ES-I3 (cell line): ENCODE measurements at regions not wholly inside any gene's neighbourhood (a gene's known extent, or its start where the extent isn't known, plus 50 kb on each side); places are given as distances from the start of the nearest gene placed in this dataset.
"Not testable (repeated sequence)": the region's sequence is repeated elsewhere in the genome, so short reads cannot be mapped to it uniquely, and the experiment has no call there.

Source experiments
- H3K36me3 ChIP-seq: 2 replicates; pipeline ENCODE4 v1.6.1; 2013; ENCODE audit warnings: mild to moderate bottlenecking, low read length, control low read depth, moderate library complexity; ENCODE audit not compliant: insufficient read depth
- H3K4me1 ChIP-seq: 2 replicates; pipeline ENCODE4 v1.6.1; 2013; ENCODE audit warnings: mild to moderate bottlenecking, control low read depth, low read length; ENCODE audit not compliant: insufficient read depth
- H3K9ac ChIP-seq: 2 replicates; pipeline ENCODE4 v1.6.1; 2013; ENCODE audit warnings: low read depth, mild to moderate bottlenecking, low read length, moderate library complexity
- H3K9me3 ChIP-seq: 2 replicates; pipeline ENCODE4 v1.6.1; 2013; ENCODE audit warnings: mild to moderate bottlenecking, low read length, moderate library complexity; ENCODE audit not compliant: control insufficient read depth, insufficient read depth

DNA sequence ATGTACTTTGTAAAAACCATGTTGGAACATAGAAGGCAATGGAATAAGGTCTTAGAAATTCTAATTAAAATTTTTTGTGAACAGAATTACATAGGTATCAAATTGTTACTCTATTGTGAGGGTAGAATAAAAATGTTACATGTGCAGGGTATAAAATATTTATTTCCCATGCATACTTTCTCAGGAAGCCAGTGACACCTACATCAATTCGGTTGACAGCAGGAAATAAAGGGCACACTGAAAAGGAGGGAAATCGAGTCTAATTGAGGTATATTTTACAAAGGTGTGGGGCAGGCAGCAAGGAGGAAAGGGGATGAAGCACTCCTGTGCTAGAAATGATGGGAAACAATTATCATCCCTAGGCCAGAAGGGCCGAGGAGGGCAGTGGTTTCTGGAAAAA is 244.9 kb downstream of the C7orf25 start:
- Histone ChIP-seq H3K9me3 (peaks cover 5% of the 10 kb centered on the region; the same call in 1 of the 2 replicates), H3K4me1 (no peaks in the 10 kb centered on the region), H3K9ac (no peak overlapping the region), H3K36me3 (no peaks in the 10 kb centered on the region)

DNA sequence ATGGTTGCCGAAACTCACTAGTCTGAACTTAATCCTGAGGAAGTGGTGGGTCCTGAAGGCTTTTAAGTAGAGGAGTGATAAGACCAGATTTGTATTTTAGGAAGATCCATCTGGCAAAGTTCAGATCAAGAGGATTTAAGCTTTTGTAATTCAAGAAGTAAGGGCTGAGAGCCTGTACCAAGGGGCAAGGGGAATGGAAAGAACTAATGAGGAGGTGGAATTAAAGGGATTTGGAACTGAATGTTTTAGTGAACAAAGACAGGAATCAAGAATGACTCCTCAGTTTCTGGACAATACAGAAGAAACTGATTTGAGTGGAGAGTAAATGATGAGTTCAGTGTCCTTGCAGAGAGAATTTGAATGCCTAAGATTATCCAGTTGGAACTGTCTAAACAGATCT is 249.0 kb downstream of the C7orf25 start:
- Histone ChIP-seq H3K36me3 (no peaks in the 10 kb centered on the region), H3K9me3 (peaks cover 8% of the 10 kb centered on the region; the same call in 1 of the 2 replicates), H3K4me1 (no peaks in the 10 kb centered on the region), H3K9ac (no peak overlapping the region)

DNA sequence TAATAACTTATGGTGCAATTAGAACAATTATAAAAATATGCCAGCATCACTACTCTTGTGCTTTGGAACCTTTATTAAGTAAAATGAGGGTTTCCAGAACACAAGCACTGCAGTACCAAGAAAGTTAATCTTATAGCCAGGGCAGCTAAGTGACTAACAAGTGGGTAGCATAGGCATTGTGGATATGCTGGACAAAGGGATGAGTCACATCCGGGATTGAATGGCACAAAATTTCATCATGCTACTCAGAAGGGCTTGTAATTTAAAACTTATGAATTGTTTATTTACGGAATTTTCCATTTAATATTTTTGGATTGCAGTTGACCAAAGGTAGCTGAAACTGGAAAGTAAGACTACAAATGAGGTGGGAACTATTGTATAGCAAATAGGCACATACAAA is 250.6 kb downstream of the C7orf25 start:
- H3K36me3 ChIP-seq, result no peaks in the 10 kb centered on the region

GRCh38 chr7:42650701-42651100 is 261.2 kb downstream of the C7orf25 start:
- no peaks in the 10 kb centered on the region for H3K4me1 ChIP-seq
- H3K9me3 ChIP-seq, result no peaks in the 10 kb centered on the region
- no peak overlapping the region for H3K9ac ChIP-seq
- H3K36me3 ChIP-seq, result no peaks in the 10 kb centered on the region

More for the DNA sequence above, 250.6 kb downstream of the C7orf25 start:
- Histone ChIP-seq H3K4me1 (no peaks in the 10 kb centered on the region), H3K9me3 (peaks cover 5% of the 10 kb centered on the region; the same call in 1 of the 2 replicates), H3K9ac (no peak overlapping the region)

DNA sequence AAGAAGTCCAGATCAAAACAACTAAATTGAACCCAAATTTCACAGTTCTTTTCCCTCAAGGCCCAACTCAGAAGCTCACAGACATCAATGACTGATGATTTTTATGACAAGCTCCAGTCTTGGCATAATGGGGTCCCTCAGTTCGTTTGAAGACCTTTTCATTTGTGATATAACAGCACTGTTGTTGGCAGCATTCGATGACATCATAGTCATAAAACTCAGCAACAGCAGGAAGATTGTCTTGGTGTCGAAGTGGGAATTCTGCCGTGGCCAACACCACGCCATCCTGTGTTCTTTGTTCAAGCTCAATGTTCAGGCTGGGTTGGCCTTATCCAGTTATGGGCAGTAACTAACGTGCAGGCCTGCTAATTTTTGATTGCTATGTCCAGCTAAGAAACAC is 261.7 kb downstream of the C7orf25 start:
- H3K36me3 ChIP-seq, result no peaks in the 10 kb centered on the region
- H3K9me3 ChIP-seq, result no peaks in the 10 kb centered on the region
- H3K9ac ChIP-seq, result no peak overlapping the region

GRCh38 chr7:42645906-42646305 is 266.0 kb downstream of the C7orf25 start:
- H3K36me3 ChIP-seq, result no peaks in the 10 kb centered on the region
- H3K4me1 ChIP-seq, result no peaks in the 10 kb centered on the region
- H3K9me3 ChIP-seq, result no peaks in the 10 kb centered on the region; the same call in 1 of the 2 replicates
- H3K9ac ChIP-seq, result no peak overlapping the region

More for the DNA sequence above, 261.7 kb downstream of the C7orf25 start:
- H3K4me1 ChIP-seq, result no peaks in the 10 kb centered on the region

DNA sequence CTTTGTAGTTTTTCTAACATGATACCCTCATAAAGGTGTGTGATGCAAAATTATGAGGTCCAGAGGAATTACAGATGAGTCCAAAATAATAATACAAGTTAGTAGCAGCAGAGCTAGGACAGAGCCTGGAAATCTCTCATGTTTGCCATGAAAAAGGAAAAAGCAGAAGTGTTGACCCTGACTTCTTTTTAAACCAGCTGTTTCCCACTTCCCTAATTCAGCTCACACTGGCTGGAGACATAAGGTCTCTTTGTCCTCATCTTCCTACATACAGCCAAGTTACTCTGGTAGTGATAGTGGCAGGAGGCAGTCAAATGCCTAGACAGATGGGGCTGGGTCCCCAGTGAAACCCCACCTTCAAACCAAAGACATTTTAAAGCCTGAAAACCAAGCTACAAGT is 269.2 kb downstream of the C7orf25 start:
- no peaks in the 10 kb centered on the region; the same call in 1 of the 2 replicates for H3K9me3 ChIP-seq
- H3K36me3 ChIP-seq, result no peaks in the 10 kb centered on the region
- no peak overlapping the region for H3K9ac ChIP-seq
- H3K4me1 ChIP-seq, result no peaks in the 10 kb centered on the region

GRCh38 chr7:42639930-42640329 is 271.9 kb downstream of the C7orf25 start:
- no peaks in the 10 kb centered on the region for H3K4me1 ChIP-seq
- H3K9me3 ChIP-seq, result no peaks in the 10 kb centered on the region; the same call in 1 of the 2 replicates
- no peaks in the 10 kb centered on the region for H3K36me3 ChIP-seq
- H3K9ac ChIP-seq, result no peak overlapping the region

GRCh38 chr7:42636380-42636779 is 275.5 kb downstream of the C7orf25 start:
- H3K36me3 ChIP-seq, H3K9ac ChIP-seq: not testable (repeated sequence)

DNA sequence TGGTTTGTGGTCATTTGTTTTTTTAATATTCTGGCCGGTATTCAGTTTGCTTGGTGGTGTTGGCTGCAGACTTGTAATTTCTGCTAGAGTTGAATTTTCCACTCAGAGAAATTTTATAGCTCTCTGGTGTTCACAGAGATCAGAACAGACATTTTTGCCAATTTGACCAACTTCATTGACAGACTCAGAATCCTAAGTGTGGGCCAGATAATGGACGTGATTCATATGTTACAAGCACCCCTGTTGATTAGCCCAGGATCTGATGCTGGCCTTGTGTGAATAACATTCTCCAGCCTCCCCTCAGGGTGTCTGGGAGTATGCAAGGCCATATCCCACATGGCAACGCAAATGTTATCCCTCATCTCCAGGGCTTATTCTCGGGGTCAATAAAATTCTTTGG is 283.8 kb downstream of the C7orf25 start:
- Histone ChIP-seq H3K4me1 (no peaks in the 10 kb centered on the region), H3K9me3 (no peaks in the 10 kb centered on the region), H3K36me3 (no peaks in the 10 kb centered on the region), H3K9ac (no peak overlapping the region)

More at GRCh38 chr7:42636380-42636779, 275.5 kb downstream of the C7orf25 start:
- not testable (repeated sequence) for H3K4me1 ChIP-seq, H3K9me3 ChIP-seq

DNA sequence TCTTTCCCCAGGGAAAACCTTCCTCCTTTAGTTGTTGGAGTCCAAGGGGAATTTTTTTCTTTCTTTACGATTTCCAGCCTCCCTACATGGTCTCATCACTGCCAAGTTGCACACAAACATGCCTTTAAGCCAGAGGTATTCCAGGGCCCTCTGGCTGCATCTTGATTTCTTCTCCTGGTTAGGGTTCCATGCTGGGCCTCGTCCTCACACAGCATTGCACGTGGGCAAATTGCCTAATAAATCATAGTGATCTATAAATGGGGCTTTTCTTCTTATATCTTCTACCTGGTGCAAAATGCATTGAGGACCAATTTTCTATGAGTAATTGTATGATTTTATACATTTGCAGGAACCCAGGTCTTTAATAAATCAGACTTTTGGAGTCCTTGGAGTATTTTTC is 284.2 kb downstream of the C7orf25 start:
- Histone ChIP-seq H3K36me3 (no peaks in the 10 kb centered on the region), H3K9me3 (no peaks in the 10 kb centered on the region), H3K9ac (no peak overlapping the region), H3K4me1 (no peaks in the 10 kb centered on the region)

DNA sequence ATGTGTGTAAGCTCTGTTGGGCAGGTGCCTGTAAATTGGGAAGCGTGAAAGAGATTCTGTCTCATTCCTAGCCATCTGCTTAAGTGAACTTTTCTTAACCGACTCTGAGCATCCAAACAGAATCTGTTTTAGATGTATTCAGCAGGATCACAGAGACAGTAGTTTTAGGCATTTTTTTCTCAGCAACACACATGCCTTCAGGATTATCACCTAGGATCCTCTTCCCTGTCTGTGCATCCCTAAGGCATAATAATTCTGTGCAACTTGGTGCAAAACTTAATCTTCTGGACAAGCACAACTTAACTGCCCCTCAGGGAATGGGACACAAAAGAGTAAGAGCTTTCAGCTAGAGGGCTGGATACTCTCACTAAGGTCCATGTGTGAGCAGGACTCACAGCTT is 284.8 kb downstream of the C7orf25 start:
- Histone ChIP-seq H3K36me3 (no peaks in the 10 kb centered on the region), H3K9ac (no peak overlapping the region), H3K4me1 (no peaks in the 10 kb centered on the region), H3K9me3 (no peaks in the 10 kb centered on the region)

DNA sequence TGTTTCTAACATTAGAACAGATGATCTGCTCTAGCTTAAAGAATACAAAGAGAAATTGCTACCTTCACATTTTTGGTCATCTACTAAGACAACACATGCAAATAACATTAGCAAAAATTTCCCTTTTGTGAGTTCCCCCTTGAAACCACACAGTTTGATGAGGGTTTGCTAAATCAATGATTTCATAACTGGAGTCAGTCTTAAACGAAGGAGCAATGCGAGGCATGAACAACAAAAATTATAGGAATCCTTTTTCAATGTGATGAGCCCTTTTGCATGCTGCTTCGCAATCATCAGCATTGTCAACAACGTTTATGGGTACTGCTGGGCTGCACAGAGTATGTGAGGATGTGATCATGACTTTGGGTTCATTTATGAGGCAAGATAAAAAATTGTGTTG is 286.4 kb downstream of the C7orf25 start:
- H3K9ac ChIP-seq, result no peak overlapping the region
- H3K36me3 ChIP-seq, result no peaks in the 10 kb centered on the region
- H3K9me3 ChIP-seq, result no peaks in the 10 kb centered on the region
- H3K4me1 ChIP-seq, result no peaks in the 10 kb centered on the region

- no peaks in the 10 kb centered on the region for H3K36me3 ChIP-seq
- no peaks in the 10 kb centered on the region for H3K9me3 ChIP-seq
- no peaks in the 10 kb centered on the region for H3K4me1 ChIP-seq
- no peak overlapping the region for H3K9ac ChIP-seq
Measured at GRCh38 chr7:42624471-42624870, 287.4 kb downstream of the C7orf25 start.

DNA sequence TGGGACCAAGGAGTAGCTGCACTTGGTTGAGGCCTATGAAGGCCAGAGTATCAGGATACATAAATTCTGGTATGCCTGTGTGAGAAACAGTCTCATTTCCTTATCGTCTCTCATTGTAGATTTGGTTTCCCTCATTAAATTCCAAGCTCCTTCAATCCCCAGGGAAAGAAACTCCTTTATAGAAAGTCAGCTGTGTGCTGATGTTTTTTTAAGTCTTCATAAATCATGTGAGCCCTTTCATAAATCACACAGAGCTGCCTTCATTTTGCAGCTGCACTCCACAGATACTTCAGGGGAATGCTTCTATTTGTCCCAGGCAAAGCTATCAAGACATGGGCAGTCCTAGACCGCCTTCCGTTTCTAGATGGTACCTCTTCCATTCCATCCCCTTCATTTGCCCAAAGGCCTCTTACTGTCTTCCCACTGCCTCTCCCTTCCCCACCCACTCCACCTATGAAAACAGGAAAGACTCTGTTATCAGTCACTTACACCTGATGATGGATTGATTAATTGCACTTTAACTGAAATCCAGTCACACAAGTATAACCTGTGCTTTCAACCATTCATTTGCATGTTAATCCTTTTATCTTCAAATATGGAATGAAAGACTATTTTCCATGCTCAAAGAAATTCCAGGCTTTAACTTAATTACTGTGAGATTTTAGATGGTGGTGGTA is 290.2 kb downstream of the C7orf25 start:
- H3K9ac ChIP-seq, result no peak overlapping the region
- H3K9me3 ChIP-seq, result no peaks in the 10 kb centered on the region
- H3K4me1 ChIP-seq, result no peaks in the 10 kb centered on the region
- H3K36me3 ChIP-seq, result no peaks in the 10 kb centered on the region
